K562 (cell line): ENCODE measurements at regions not wholly inside any gene's neighbourhood (a gene's known extent, or its start where the extent isn't known, plus 50 kb on each side); places are given as distances from the start of the nearest gene placed in this dataset.

Experiments
- NFXL1 ChIP-seq: fragments of 450-650 bp; formaldehyde crosslinking; IDR thresholded peaks from 2 replicates; pipeline ENCODE4 v1.4.0; 2021; ENCODE audit warnings: mild to moderate bottlenecking
- TF ChIP-seq, protein P1 (sequence below): fragments of 200-600 bp; sonication (generic); IDR thresholded peaks from one replicate; pipeline ENCODE4 v1.6.1; 2012; ENCODE audit warnings: mild to moderate bottlenecking, low read depth, low read length, inconsistent platforms

DNA sequence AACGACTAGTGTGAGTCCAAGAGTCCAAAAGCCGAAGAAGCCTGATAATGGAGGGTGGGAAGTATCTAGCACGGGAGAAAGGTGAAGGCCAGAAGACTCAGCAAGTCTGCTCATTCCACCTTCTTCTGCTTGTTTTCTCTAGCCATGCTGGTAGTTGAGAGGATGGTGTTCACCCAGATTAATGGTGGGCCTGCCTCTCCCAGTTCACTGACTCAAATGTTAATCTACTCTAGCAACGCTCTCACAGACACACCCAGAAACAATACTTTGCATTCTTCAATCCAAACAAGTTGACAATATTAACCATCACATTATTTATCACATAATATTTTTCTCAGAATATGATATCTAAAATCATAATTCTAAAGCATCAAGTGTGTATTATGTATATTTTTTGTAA lies 1055.1 kb upstream of the PCDH10 start (continued):
- TF ChIP-seq, protein P1, sequence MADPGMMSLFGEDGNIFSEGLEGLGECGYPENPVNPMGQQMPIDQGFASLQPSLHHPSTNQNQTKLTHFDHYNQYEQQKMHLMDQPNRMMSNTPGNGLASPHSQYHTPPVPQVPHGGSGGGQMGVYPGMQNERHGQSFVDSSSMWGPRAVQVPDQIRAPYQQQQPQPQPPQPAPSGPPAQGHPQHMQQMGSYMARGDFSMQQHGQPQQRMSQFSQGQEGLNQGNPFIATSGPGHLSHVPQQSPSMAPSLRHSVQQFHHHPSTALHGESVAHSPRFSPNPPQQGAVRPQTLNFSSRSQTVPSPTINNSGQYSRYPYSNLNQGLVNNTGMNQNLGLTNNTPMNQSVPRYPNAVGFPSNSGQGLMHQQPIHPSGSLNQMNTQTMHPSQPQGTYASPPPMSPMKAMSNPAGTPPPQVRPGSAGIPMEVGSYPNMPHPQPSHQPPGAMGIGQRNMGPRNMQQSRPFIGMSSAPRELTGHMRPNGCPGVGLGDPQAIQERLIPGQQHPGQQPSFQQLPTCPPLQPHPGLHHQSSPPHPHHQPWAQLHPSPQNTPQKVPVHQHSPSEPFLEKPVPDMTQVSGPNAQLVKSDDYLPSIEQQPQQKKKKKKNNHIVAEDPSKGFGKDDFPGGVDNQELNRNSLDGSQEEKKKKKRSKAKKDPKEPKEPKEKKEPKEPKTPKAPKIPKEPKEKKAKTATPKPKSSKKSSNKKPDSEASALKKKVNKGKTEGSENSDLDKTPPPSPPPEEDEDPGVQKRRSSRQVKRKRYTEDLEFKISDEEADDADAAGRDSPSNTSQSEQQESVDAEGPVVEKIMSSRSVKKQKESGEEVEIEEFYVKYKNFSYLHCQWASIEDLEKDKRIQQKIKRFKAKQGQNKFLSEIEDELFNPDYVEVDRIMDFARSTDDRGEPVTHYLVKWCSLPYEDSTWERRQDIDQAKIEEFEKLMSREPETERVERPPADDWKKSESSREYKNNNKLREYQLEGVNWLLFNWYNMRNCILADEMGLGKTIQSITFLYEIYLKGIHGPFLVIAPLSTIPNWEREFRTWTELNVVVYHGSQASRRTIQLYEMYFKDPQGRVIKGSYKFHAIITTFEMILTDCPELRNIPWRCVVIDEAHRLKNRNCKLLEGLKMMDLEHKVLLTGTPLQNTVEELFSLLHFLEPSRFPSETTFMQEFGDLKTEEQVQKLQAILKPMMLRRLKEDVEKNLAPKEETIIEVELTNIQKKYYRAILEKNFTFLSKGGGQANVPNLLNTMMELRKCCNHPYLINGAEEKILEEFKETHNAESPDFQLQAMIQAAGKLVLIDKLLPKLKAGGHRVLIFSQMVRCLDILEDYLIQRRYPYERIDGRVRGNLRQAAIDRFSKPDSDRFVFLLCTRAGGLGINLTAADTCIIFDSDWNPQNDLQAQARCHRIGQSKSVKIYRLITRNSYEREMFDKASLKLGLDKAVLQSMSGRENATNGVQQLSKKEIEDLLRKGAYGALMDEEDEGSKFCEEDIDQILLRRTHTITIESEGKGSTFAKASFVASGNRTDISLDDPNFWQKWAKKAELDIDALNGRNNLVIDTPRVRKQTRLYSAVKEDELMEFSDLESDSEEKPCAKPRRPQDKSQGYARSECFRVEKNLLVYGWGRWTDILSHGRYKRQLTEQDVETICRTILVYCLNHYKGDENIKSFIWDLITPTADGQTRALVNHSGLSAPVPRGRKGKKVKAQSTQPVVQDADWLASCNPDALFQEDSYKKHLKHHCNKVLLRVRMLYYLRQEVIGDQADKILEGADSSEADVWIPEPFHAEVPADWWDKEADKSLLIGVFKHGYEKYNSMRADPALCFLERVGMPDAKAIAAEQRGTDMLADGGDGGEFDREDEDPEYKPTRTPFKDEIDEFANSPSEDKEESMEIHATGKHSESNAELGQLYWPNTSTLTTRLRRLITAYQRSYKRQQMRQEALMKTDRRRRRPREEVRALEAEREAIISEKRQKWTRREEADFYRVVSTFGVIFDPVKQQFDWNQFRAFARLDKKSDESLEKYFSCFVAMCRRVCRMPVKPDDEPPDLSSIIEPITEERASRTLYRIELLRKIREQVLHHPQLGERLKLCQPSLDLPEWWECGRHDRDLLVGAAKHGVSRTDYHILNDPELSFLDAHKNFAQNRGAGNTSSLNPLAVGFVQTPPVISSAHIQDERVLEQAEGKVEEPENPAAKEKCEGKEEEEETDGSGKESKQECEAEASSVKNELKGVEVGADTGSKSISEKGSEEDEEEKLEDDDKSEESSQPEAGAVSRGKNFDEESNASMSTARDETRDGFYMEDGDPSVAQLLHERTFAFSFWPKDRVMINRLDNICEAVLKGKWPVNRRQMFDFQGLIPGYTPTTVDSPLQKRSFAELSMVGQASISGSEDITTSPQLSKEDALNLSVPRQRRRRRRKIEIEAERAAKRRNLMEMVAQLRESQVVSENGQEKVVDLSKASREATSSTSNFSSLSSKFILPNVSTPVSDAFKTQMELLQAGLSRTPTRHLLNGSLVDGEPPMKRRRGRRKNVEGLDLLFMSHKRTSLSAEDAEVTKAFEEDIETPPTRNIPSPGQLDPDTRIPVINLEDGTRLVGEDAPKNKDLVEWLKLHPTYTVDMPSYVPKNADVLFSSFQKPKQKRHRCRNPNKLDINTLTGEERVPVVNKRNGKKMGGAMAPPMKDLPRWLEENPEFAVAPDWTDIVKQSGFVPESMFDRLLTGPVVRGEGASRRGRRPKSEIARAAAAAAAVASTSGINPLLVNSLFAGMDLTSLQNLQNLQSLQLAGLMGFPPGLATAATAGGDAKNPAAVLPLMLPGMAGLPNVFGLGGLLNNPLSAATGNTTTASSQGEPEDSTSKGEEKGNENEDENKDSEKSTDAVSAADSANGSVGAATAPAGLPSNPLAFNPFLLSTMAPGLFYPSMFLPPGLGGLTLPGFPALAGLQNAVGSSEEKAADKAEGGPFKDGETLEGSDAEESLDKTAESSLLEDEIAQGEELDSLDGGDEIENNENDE, result no peak
- no peak for TF ChIP-seq NFXL1 (CRISPR knock-in tag)
- TF ChIP-seq, all 486 proteins: peak for 0
